CD4-positive, alpha-beta memory T cell (primary cell): ENCODE measurements at regions not wholly inside any gene's neighbourhood (a gene's known extent, or its start where the extent isn't known, plus 50 kb on each side); places are given as distances from the start of the nearest gene placed in this dataset.

Experiments used
- CTCF ChIA-PET: fragments of 350-600 bp; sonication (Branson Sonifier 250); formaldehyde crosslinking; loops from one replicate; lab custom pipeline; 2021; ENCODE audit warnings: inconsistent platforms; ENCODE audit not compliant: partially characterized antibody; lab: Charles Lee
- POLR2A ChIA-PET: fragments of 350-600 bp; sonication (Branson Sonifier 250); formaldehyde crosslinking; loops from one replicate; lab custom pipeline; 2021; ENCODE audit not compliant: partially characterized antibody; lab: Charles Lee
- DNase-seq, 5 donors: peaks; one replicate each; pipeline versions ENCODE4 v3.0.0 to v3.0.0-alpha.2; 2020 to 2022; ENCODE audit warnings: mixed read lengths in 1 of 5
- H3K27ac ChIP-seq: one replicate; pipeline ENCODE4 v1.7.0; 2013; ENCODE audit warnings: low read depth, low read length
- H3K27me3 ChIP-seq: 2 replicates; pipeline ENCODE4 v1.7.0; 2013; ENCODE audit warnings: mild to moderate bottlenecking, low read length, moderate library complexity; ENCODE audit not compliant: insufficient read depth
- H3K36me3 ChIP-seq: 2 replicates; pipeline ENCODE4 v1.7.0; 2013; ENCODE audit warnings: mild to moderate bottlenecking, low read length, moderate library complexity; ENCODE audit not compliant: insufficient read depth
- H3K4me1 ChIP-seq: 2 replicates; pipeline ENCODE4 v1.7.0; 2013; ENCODE audit warnings: mild to moderate bottlenecking, low read length, moderate library complexity; ENCODE audit not compliant: insufficient read depth
- H3K4me3 ChIP-seq, 2 donors: one replicate each; pipeline ENCODE4 v1.7.0; 2013; ENCODE audit warnings: low read length in 2 of 2, mild to moderate bottlenecking in 1 of 2
- H3K9me3 ChIP-seq, 2 donors: one replicate each; pipeline ENCODE4 v1.7.0; 2013; ENCODE audit warnings: low read length in 2 of 2, control low read depth in 1 of 2; ENCODE audit not compliant: control insufficient read depth in 1 of 2
- H3K27ac Mint-ChIP-seq, 7 donors: one replicate each; pipeline ENCODE4 v1.8.0; 2020 to 2021; ENCODE audit warnings: mixed read lengths in 7 of 7, mild to moderate bottlenecking in 6 of 7, inconsistent platforms in 3 of 7, moderate library complexity in 3 of 7
- H3K27me3 Mint-ChIP-seq, 2 donors: one replicate each; pipeline ENCODE4 v1.8.0; 2020 to 2021; ENCODE audit warnings: mixed read lengths in 2 of 2
- H3K36me3 Mint-ChIP-seq, 2 donors: one replicate each; pipeline ENCODE4 v1.8.0; 2020 to 2021; ENCODE audit warnings: mixed read lengths in 2 of 2, inconsistent platforms in 1 of 2, mild to moderate bottlenecking in 1 of 2
- H3K4me1 Mint-ChIP-seq, 4 donors: one replicate each; pipeline ENCODE4 v1.8.0; 2020 to 2021; ENCODE audit warnings: mixed read lengths in 4 of 4, mild to moderate bottlenecking in 1 of 4
- H3K4me3 Mint-ChIP-seq, 8 donors: one replicate each; pipeline ENCODE4 v1.8.0; 2020 to 2021; ENCODE audit warnings: mixed read lengths in 8 of 8, mild to moderate bottlenecking in 7 of 8, moderate library complexity in 6 of 8, inconsistent platforms in 3 of 8
- H3K9me3 Mint-ChIP-seq, 8 donors: one replicate each; pipeline ENCODE4 v1.8.0; 2020 to 2021; ENCODE audit warnings: mixed read lengths in 8 of 8, mild to moderate bottlenecking in 5 of 8, inconsistent platforms in 3 of 8, moderate library complexity in 1 of 8
- intact Hi-C: fragments of 100-400 bp; cut with micrococcal nuclease; formaldehyde crosslinking; loops from one replicate; pipeline ENCODE4 v1.15.1; 2023

- no peaks in the 10 kb centered on the region for H3K4me1 Mint-ChIP-seq
- no peak overlapping the region for H3K4me3 Mint-ChIP-seq
- H3K9me3 Mint-ChIP-seq = peaks cover 0 to 18% (median 8%) of the 10 kb centered on the region in 8 donors
- H3K36me3 ChIP-seq = no peaks in the 10 kb centered on the region
- H3K27ac Mint-ChIP-seq = no peak overlapping the region
- no peak overlapping the region for H3K27ac ChIP-seq
- H3K9me3 ChIP-seq = no peaks in the 10 kb centered on the region
- ChIA-PET POLR2A (no interaction called here), CTCF (no interaction called here)
- intact Hi-C loops = no loop called here
- no peak for DNase-seq
- H3K27me3 Mint-ChIP-seq = peaks cover 0 to 12% of the 10 kb centered on the region in 2 donors
- no peaks in the 10 kb centered on the region for H3K4me1 ChIP-seq
- no peaks in the 10 kb centered on the region for H3K27me3 ChIP-seq
- H3K36me3 Mint-ChIP-seq = no peaks in the 10 kb centered on the region
- no peak overlapping the region for H3K4me3 ChIP-seq
These were observed 113.5 kb downstream of the TMEM30B start for GRCh38 chr14:61167642-61168041.

GRCh38 chr14:61160798-61161197, 120.3 kb downstream of the TMEM30B start:
- CTCF ChIA-PET = no interaction called here
- no peaks in the 10 kb centered on the region for H3K4me1 ChIP-seq
- no peaks in the 10 kb centered on the region for H3K27me3 ChIP-seq
- DNase-seq = no peak
- no peak overlapping the region for H3K4me3 Mint-ChIP-seq
- H3K9me3 ChIP-seq = no peaks in the 10 kb centered on the region
- no peak overlapping the region for H3K27ac ChIP-seq
- no peak overlapping the region for H3K4me3 ChIP-seq
- H3K27me3 Mint-ChIP-seq = peaks cover 5 to 13% of the 10 kb centered on the region in 2 donors
- H3K36me3 ChIP-seq = no peaks in the 10 kb centered on the region
- no peak overlapping the region for H3K27ac Mint-ChIP-seq
- POLR2A ChIA-PET = no interaction called here
- no peaks in the 10 kb centered on the region for H3K4me1 Mint-ChIP-seq
- peaks cover 0 to 22% (median 10%) of the 10 kb centered on the region in 8 donors for H3K9me3 Mint-ChIP-seq
- H3K36me3 Mint-ChIP-seq = no peaks in the 10 kb centered on the region
- intact Hi-C loops = no loop called here

DNA sequence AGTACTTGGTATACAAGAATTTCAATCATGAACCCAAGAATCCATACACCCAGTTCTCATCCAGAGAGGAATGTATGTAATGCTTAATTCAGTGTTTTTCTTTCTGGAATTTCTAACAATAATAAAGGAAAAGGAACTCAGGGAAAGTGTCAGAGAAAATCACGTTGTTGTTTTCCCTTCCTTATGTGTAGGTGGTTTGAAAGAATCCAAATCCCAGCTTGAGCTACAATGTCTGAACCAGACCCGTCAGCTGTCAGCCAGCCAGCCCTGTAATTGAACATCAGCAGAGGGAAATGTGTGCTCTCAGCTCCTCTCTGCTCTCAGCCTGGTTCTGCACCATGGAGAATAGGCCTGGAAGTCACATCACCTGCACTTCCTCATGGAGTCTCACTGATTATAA, 126.5 kb downstream of the TMEM30B start:
- Mint-ChIP-seq H3K9me3 (peaks cover 0 to 2% (median 0%) of the 10 kb centered on the region in 8 donors), H3K4me1 (no peaks in the 10 kb centered on the region)

DNA sequence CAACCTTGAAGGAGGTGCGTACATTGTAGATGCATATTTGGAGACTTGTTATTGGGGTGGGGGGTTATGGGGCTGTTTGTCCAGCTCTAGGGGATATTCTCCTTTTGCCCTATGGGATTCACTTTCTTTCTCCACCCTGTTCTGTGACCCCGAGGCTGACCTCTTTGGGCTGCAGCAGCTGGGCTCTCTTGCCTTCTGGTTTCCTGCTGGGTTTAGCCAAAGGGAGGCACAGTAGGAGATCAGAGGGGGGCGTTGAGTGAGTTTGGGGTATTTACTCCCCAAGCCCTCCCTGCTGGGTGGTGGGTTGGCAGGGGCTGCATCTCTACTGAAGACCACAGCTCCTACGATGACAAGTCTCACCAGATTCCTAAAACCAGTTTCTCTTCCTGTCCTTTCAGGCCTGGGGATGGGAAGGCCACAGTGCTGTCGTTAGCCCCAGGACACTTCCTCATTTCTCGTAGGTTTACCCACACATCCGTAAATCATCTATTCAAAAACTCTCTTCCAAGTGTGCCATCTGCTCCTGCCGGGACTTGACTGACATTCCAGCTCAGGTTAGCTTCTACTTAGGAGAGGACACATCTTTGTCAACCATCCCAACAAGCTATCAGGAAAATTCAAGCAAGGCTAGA, 127.1 kb downstream of the TMEM30B start:
- CTCF ChIA-PET = no interaction called here

More for the DNA sequence above, 126.5 kb downstream of the TMEM30B start:
- intact Hi-C loops = no loop called here
- H3K4me3 ChIP-seq = no peak overlapping the region
- no peaks in the 10 kb centered on the region for H3K27me3 ChIP-seq
- no peaks in the 10 kb centered on the region for H3K4me1 ChIP-seq
- H3K36me3 ChIP-seq = no peaks in the 10 kb centered on the region
- ChIA-PET POLR2A (no interaction called here), CTCF (no interaction called here)
- H3K27ac Mint-ChIP-seq = no peak overlapping the region
- no peak overlapping the region for H3K4me3 Mint-ChIP-seq
- no peak overlapping the region for H3K27ac ChIP-seq
- no peaks in the 10 kb centered on the region for H3K9me3 ChIP-seq
- peaks cover 0 to 4% of the 10 kb centered on the region in 2 donors for H3K36me3 Mint-ChIP-seq
- peaks cover 5 to 12% of the 10 kb centered on the region in 2 donors for H3K27me3 Mint-ChIP-seq
- DNase-seq = no peak

GRCh38 chr14:61153431-61153830, 127.7 kb downstream of the TMEM30B start:
- DNase-seq = no peak
- no peaks in the 10 kb centered on the region for H3K36me3 ChIP-seq
- peaks cover 5 to 14% of the 10 kb centered on the region in 2 donors for H3K27me3 Mint-ChIP-seq
- no peak overlapping the region for H3K4me3 ChIP-seq
- no peaks in the 10 kb centered on the region for H3K27me3 ChIP-seq
- H3K36me3 Mint-ChIP-seq = peaks cover 0 to 4% of the 10 kb centered on the region in 2 donors
- no peak overlapping the region for H3K27ac Mint-ChIP-seq
- no peaks in the 10 kb centered on the region for H3K9me3 ChIP-seq
- ChIA-PET POLR2A (no interaction called here), CTCF (no interaction called here)
- H3K27ac ChIP-seq = no peak overlapping the region
- H3K4me3 Mint-ChIP-seq = no peak overlapping the region
- peaks cover 0 to 2% (median 0%) of the 10 kb centered on the region in 8 donors for H3K9me3 Mint-ChIP-seq
- no peaks in the 10 kb centered on the region for H3K4me1 ChIP-seq
- intact Hi-C loops = no loop called here
- H3K4me1 Mint-ChIP-seq = no peaks in the 10 kb centered on the region

More for the DNA sequence above, 127.1 kb downstream of the TMEM30B start:
- peaks cover 5 to 14% of the 10 kb centered on the region in 2 donors for H3K27me3 Mint-ChIP-seq
- intact Hi-C loops = no loop called here
- no peak overlapping the region for H3K27ac Mint-ChIP-seq
- POLR2A ChIA-PET = no interaction called here
- Histone ChIP-seq H3K4me1 (no peaks in the 10 kb centered on the region), H3K36me3 (no peaks in the 10 kb centered on the region), H3K27ac (no peak overlapping the region), H3K27me3 (no peaks in the 10 kb centered on the region), H3K9me3 (no peaks in the 10 kb centered on the region), H3K4me3 (no peak overlapping the region)
- H3K4me3 Mint-ChIP-seq = no peak overlapping the region
- no peak for DNase-seq
- peaks cover 0 to 2% (median 0%) of the 10 kb centered on the region in 8 donors for H3K9me3 Mint-ChIP-seq
- peaks cover 0 to 4% of the 10 kb centered on the region in 2 donors for H3K36me3 Mint-ChIP-seq
- no peaks in the 10 kb centered on the region for H3K4me1 Mint-ChIP-seq

GRCh38 chr14:61152851-61153364, 128.2 kb downstream of the TMEM30B start:
- no peaks in the 10 kb centered on the region for H3K9me3 ChIP-seq
- peaks cover 0 to 2% (median 0%) of the 10 kb centered on the region in 8 donors for H3K9me3 Mint-ChIP-seq
- H3K36me3 ChIP-seq = no peaks in the 10 kb centered on the region
- no peak overlapping the region for H3K4me3 ChIP-seq
- CTCF ChIA-PET = no interaction called here
- no peak overlapping the region for H3K27ac Mint-ChIP-seq
- no peak overlapping the region for H3K4me3 Mint-ChIP-seq
- H3K36me3 Mint-ChIP-seq = peaks cover 0 to 4% of the 10 kb centered on the region in 2 donors
- peaks cover 5 to 14% of the 10 kb centered on the region in 2 donors for H3K27me3 Mint-ChIP-seq
- intact Hi-C loops = no loop called here
- H3K27me3 ChIP-seq = no peaks in the 10 kb centered on the region
- H3K27ac ChIP-seq = no peak overlapping the region
- no peak for DNase-seq
- no peaks in the 10 kb centered on the region for H3K4me1 Mint-ChIP-seq
- no peaks in the 10 kb centered on the region for H3K4me1 ChIP-seq
- POLR2A ChIA-PET = no interaction called here

DNA sequence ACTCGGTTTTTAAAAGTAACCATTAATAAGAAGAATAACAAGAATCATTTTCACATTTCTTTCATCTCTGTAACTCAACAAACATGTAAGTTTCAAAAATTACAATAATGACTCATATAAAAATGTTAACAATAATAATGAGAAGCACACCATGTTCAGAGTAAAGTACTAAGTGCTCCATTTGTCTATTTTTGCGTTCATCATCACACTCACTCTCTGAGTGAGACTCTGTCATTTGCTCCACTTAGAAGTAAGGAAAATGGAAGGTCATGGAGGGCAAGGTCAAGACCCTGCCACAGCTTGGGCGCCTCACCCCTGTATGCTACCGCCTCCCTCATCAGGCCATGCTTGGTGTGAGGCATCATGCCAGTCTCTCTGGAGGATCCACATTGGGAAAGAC, 129.9 kb downstream of the TMEM30B start:
- Histone ChIP-seq H3K27me3 (no peaks in the 10 kb centered on the region), H3K9me3 (no peaks in the 10 kb centered on the region), H3K36me3 (no peaks in the 10 kb centered on the region), H3K27ac (no peak overlapping the region), H3K4me3 (no peak overlapping the region), H3K4me1 (no peaks in the 10 kb centered on the region)
- Mint-ChIP-seq H3K27me3 (peaks cover 4 to 16% of the 10 kb centered on the region in 2 donors), H3K4me3 (no peak overlapping the region), H3K4me1 (no peaks in the 10 kb centered on the region), H3K36me3 (peaks cover 0 to 4% of the 10 kb centered on the region in 2 donors), H3K9me3 (peaks cover 0 to 2% (median 0%) of the 10 kb centered on the region in 8 donors), H3K27ac (no peak overlapping the region)
- CTCF ChIA-PET = no interaction called here
- no peak for DNase-seq
- intact Hi-C loops = no loop called here
- POLR2A ChIA-PET = no interaction called here
